Mesenchymal stem cell (in vitro differentiated cells and primary cell): ENCODE measurements at regions not wholly inside any gene's neighbourhood (a gene's known extent, or its start where the extent isn't known, plus 50 kb on each side); places are given as distances from the start of the nearest gene placed in this dataset.
A peak's percentile ranks its signal among the peaks of the same experiment; 100 is the strongest.

Experiments
- DNase-seq: peaks from one replicate; pipeline ENCODE4 v3.0.0-alpha.2; 2013
- H2AFZ ChIP-seq: one replicate; pipeline ENCODE4 v1.6.1; 2013; ENCODE audit warnings: low read depth, mild to moderate bottlenecking, control low read depth, inconsistent platforms, low read length, moderate library complexity
- H2AK5ac ChIP-seq: 2 replicates; pipeline ENCODE4 v1.6.1; 2013; ENCODE audit warnings: low read length, moderate library complexity, mild to moderate bottlenecking, inconsistent platforms; ENCODE audit not compliant: severe bottlenecking
- H2BK120ac ChIP-seq: one replicate; pipeline ENCODE4 v1.6.1; 2013; ENCODE audit warnings: low read depth, mild to moderate bottlenecking, inconsistent platforms, low read length, moderate library complexity
- H2BK12ac ChIP-seq, 2 experiments: one replicate each; pipeline ENCODE4 v1.6.1; 2013; ENCODE audit warnings: inconsistent platforms in 2 of 2, low read length in 2 of 2, mild to moderate bottlenecking in 2 of 2, moderate library complexity in 2 of 2, control low read depth in 1 of 2
- H2BK15ac ChIP-seq: one replicate; pipeline ENCODE4 v1.6.1; 2013; ENCODE audit warnings: mild to moderate bottlenecking, low read depth, inconsistent platforms; ENCODE audit not compliant: poor library complexity, severe bottlenecking
- H2BK5ac ChIP-seq: 2 replicates; pipeline ENCODE4 v1.6.1; 2013; ENCODE audit warnings: low read depth, mild to moderate bottlenecking, low read length, control low read depth, inconsistent platforms; ENCODE audit not compliant: poor library complexity, severe bottlenecking
- H3K14ac ChIP-seq, 2 experiments: one replicate each; pipeline ENCODE4 v1.6.1; 2013; ENCODE audit warnings: inconsistent platforms in 2 of 2, low read length in 2 of 2, control low read depth in 1 of 2, mild to moderate bottlenecking in 1 of 2, moderate library complexity in 1 of 2
- H3K18ac ChIP-seq, 2 experiments: one replicate each; pipeline ENCODE4 v1.6.1; 2013; ENCODE audit warnings: inconsistent platforms in 2 of 2, low read length in 2 of 2, control low read depth in 1 of 2, low read depth in 1 of 2, mild to moderate bottlenecking in 1 of 2
- H3K23ac ChIP-seq, 2 experiments: one replicate each; pipeline ENCODE4 v1.6.1; 2013; ENCODE audit warnings: inconsistent platforms in 2 of 2, low read length in 2 of 2, mild to moderate bottlenecking in 2 of 2, moderate library complexity in 2 of 2, control low read depth in 1 of 2
- H3K27ac ChIP-seq: 2 replicates; pipeline ENCODE4 v1.5.1; 2013; ENCODE audit warnings: mild to moderate bottlenecking, moderate library complexity, low read length, control low read depth, inconsistent platforms; ENCODE audit not compliant: poor library complexity, severe bottlenecking
- H3K27me3 ChIP-seq, 2 experiments: 2 replicates each; pipeline versions ENCODE4 v1.6.1 to v1.7.0; 2013; ENCODE audit warnings: low read length in 2 of 2, mild to moderate bottlenecking in 2 of 2, moderate library complexity in 2 of 2, control low read depth in 1 of 2, inconsistent platforms in 1 of 2; ENCODE audit not compliant: control insufficient read depth in 1 of 2, insufficient read depth in 1 of 2
- H3K36me3 ChIP-seq, 2 experiments: 2 replicates each; pipeline versions ENCODE4 v1.6.1 to v1.7.0; 2013; ENCODE audit warnings: low read length in 2 of 2, control low read depth in 1 of 2, inconsistent platforms in 1 of 2, low read depth in 1 of 2, mild to moderate bottlenecking in 1 of 2; ENCODE audit not compliant: insufficient read depth in 2 of 2, control insufficient read depth in 1 of 2
- H3K4ac ChIP-seq, 2 experiments: one replicate each; pipeline ENCODE4 v1.6.1; 2013; ENCODE audit warnings: inconsistent platforms in 2 of 2, low read length in 2 of 2, mild to moderate bottlenecking in 2 of 2, moderate library complexity in 2 of 2, control low read depth in 1 of 2, low read depth in 1 of 2
- H3K4me1 ChIP-seq: 2 replicates; pipeline ENCODE4 v1.6.1; 2013; ENCODE audit warnings: low read depth, low read length, control low read depth; ENCODE audit not compliant: control insufficient read depth, insufficient read depth
- H3K4me2 ChIP-seq: 2 replicates; pipeline ENCODE4 v1.6.1; 2013; ENCODE audit warnings: low read length, mild to moderate bottlenecking, inconsistent platforms; ENCODE audit not compliant: poor library complexity, severe bottlenecking
- H3K4me3 ChIP-seq, 2 experiments: 2 replicates each; pipeline versions ENCODE4 v1.5.1 to v1.7.0; 2013; ENCODE audit warnings: low read length in 2 of 2, mild to moderate bottlenecking in 2 of 2, control low read depth in 1 of 2, low read depth in 1 of 2; ENCODE audit not compliant: insufficient read depth in 1 of 2
- H3K79me1 ChIP-seq: replicated peaks from 2 replicates; pipeline ENCODE4 v1.6.1; 2013; ENCODE audit warnings: mild to moderate bottlenecking, control low read depth, low read length, inconsistent platforms; ENCODE audit not compliant: poor library complexity, severe bottlenecking
- H3K9ac ChIP-seq: 2 replicates; pipeline ENCODE4 v1.7.0; 2013; ENCODE audit warnings: mild to moderate bottlenecking, low read length, moderate library complexity
- H3K9me3 ChIP-seq: 2 replicates; pipeline ENCODE4 v1.7.0; 2013; ENCODE audit warnings: mild to moderate bottlenecking, low read length; ENCODE audit not compliant: control insufficient read depth
- H4K8ac ChIP-seq: one replicate; pipeline ENCODE4 v1.6.1; 2013; ENCODE audit warnings: inconsistent platforms, mild to moderate bottlenecking, low read length, moderate library complexity
- H4K91ac ChIP-seq: one replicate; pipeline ENCODE4 v1.6.1; 2013; ENCODE audit warnings: mild to moderate bottlenecking, low read length, inconsistent platforms
- WGBS: methylation state at CpG from one replicate; pipeline ENCODE4 v1.1.7; 2013; ENCODE audit warnings: mixed read lengths; 5-methylcytosine and 5-hydroxymethylcytosine counted together

- H2BK15ac ChIP-seq, result no peak overlapping the region
- peaks cover 8% of the 10 kb centered on the region for H3K4me1 ChIP-seq
- no peak overlapping the region for H3K4ac ChIP-seq
- peak; percentile 54 for DNase-seq
- H3K36me3 ChIP-seq, result no peaks in the 10 kb centered on the region
- H4K91ac ChIP-seq, result no peak overlapping the region
- peaks cover 0 to 27% of the 10 kb centered on the region in 2 experiments for H3K27me3 ChIP-seq
- no peak overlapping the region for H2BK5ac ChIP-seq
- no peak overlapping the region for H3K27ac ChIP-seq
- H3K23ac ChIP-seq, result no peak overlapping the region
- H2AFZ ChIP-seq, result no peak overlapping the region
- no peaks in the 10 kb centered on the region for H3K79me1 ChIP-seq
- H2BK120ac ChIP-seq, result no peak overlapping the region
- H3K4me3 ChIP-seq, result no peak overlapping the region
- H3K14ac ChIP-seq, result no peak overlapping the region
- no peak overlapping the region for H3K18ac ChIP-seq
- no peak overlapping the region for H3K9ac ChIP-seq
- no peak overlapping the region for H3K4me2 ChIP-seq
- H4K8ac ChIP-seq, result no peak overlapping the region
- H2AK5ac ChIP-seq, result no peak overlapping the region
- no peaks in the 10 kb centered on the region for H3K9me3 ChIP-seq
- H2BK12ac ChIP-seq, result no peak overlapping the region
Observed at GRCh38 chr13:106352850-106353249, 182.6 kb downstream of the EFNB2 start.

- Histone ChIP-seq H3K4me3 (no peak overlapping the region), H3K4ac (no peak overlapping the region), H3K9me3 (no peaks in the 10 kb centered on the region), H3K18ac (peak overlapping the region in 1 of 2 experiments; percentile 48), H2BK15ac (no peak overlapping the region), H2BK120ac (no peak overlapping the region), H3K79me1 (no peaks in the 10 kb centered on the region), H4K91ac (no peak overlapping the region), H3K23ac (no peak overlapping the region), H3K4me2 (no peak overlapping the region), H2BK5ac (no peak overlapping the region), H3K14ac (no peak overlapping the region), H3K9ac (no peak overlapping the region), H2BK12ac (no peak overlapping the region), H3K27me3 (peaks cover 0 to 27% of the 10 kb centered on the region in 2 experiments), H2AFZ (no peak overlapping the region), H3K27ac (peak overlapping the region; percentile 25), H3K36me3 (no peaks in the 10 kb centered on the region), H4K8ac (no peak overlapping the region), H3K4me1 (peaks cover 8% of the 10 kb centered on the region), H2AK5ac (no peak overlapping the region)
- DNase-seq, result no peak
- 97% methylated on average over 5 of the region's 5 CpGs for WGBS
Observed at GRCh38 chr13:106351251-106351650, 184.2 kb downstream of the EFNB2 start.

GRCh38 chr13:106350208-106350607, 185.3 kb downstream of the EFNB2 start:
- H3K36me3 ChIP-seq, result no peaks in the 10 kb centered on the region
- WGBS, result 75% methylated on average over 4 of the region's 4 CpGs
- H3K4me2 ChIP-seq, result no peak overlapping the region
- no peak overlapping the region for H4K8ac ChIP-seq
- no peak overlapping the region for H3K18ac ChIP-seq
- no peak overlapping the region for H3K14ac ChIP-seq
- DNase-seq, result no peak
- H2BK5ac ChIP-seq, result no peak overlapping the region
- no peaks in the 10 kb centered on the region for H3K9me3 ChIP-seq
- H2BK120ac ChIP-seq, result no peak overlapping the region
- no peak overlapping the region for H2BK15ac ChIP-seq
- no peak overlapping the region for H3K23ac ChIP-seq
- peaks cover 8% of the 10 kb centered on the region for H3K4me1 ChIP-seq
- no peak overlapping the region for H2BK12ac ChIP-seq
- H4K91ac ChIP-seq, result no peak overlapping the region
- peaks cover 0 to 27% of the 10 kb centered on the region in 2 experiments for H3K27me3 ChIP-seq
- H3K9ac ChIP-seq, result no peak overlapping the region
- no peak overlapping the region for H2AFZ ChIP-seq
- no peaks in the 10 kb centered on the region for H3K79me1 ChIP-seq
- H3K4me3 ChIP-seq, result no peak overlapping the region
- no peak overlapping the region for H3K4ac ChIP-seq
- peak overlapping the region; percentile 44 for H2AK5ac ChIP-seq
- no peak overlapping the region for H3K27ac ChIP-seq

GRCh38 chr13:106349080-106349931, 186.2 kb downstream of the EFNB2 start:
- 4% methylated on average over 30 of the region's 30 CpGs for WGBS
- Histone ChIP-seq H2AK5ac (no peak overlapping the region), H2BK12ac (peak overlapping the region in 1 of 2 experiments; percentile 42)

More at GRCh38 chr13:106349080-106349931, 186.2 kb downstream of the EFNB2 start:
- peaks cover 0 to 27% of the 10 kb centered on the region in 2 experiments for H3K27me3 ChIP-seq
- H3K4me2 ChIP-seq, result peak overlapping the region; percentile 95
- peaks cover 8% of the 10 kb centered on the region for H3K4me1 ChIP-seq
- no peaks in the 10 kb centered on the region for H3K36me3 ChIP-seq
- no peaks in the 10 kb centered on the region for H3K9me3 ChIP-seq
- H3K23ac ChIP-seq, result no peak overlapping the region
- H2BK15ac ChIP-seq, result peak overlapping the region; percentile 29
- H2BK5ac ChIP-seq, result peak overlapping the region; percentile 62
- no peak overlapping the region for H3K9ac ChIP-seq
- H3K18ac ChIP-seq, result peak overlapping the region in 1 of 2 experiments; percentile 21
- peak; percentile 32 for DNase-seq
- peak overlapping the region; percentile 59 for H3K27ac ChIP-seq
- H3K79me1 ChIP-seq, result no peaks in the 10 kb centered on the region
- H2BK120ac ChIP-seq, result no peak overlapping the region
- H4K8ac ChIP-seq, result no peak overlapping the region
- H2AFZ ChIP-seq, result peak overlapping the region; percentile 53
- no peak overlapping the region for H3K14ac ChIP-seq
- H4K91ac ChIP-seq, result no peak overlapping the region
- peak overlapping the region; percentile 19 to 34 for H3K4me3 ChIP-seq
- no peak overlapping the region for H3K4ac ChIP-seq
